ENCODE measurements at regions not wholly inside any gene's neighbourhood (a gene's known extent, or its start where the extent isn't known, plus 50 kb on each side); places are given as distances from the start of the nearest gene placed in this dataset.
"Not testable (repeated sequence)": the region's sequence is repeated elsewhere in the genome, so short reads cannot be mapped to it uniquely, and the experiment has no call there.

DNA sequence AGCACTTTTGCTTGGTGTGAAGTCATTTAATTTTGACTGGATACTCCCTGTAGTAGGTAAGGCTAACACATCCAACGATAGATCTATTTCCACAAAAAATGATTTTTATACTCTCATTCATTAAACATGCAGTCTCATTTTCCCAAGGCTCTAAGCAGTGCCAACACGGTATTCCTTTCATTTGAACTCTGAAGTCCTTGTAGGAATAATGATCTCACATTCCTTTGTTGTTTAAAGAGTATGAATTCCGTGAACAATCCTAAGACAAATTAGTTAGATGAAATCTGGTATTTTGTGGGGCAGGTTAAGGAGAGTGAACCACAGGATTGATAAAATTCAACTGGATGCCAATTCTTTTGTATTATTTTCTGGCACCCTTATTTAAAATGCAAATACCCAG lies 66.6 kb downstream of the LACC1 start:
- FAIRE-seq, result no peak

DNA sequence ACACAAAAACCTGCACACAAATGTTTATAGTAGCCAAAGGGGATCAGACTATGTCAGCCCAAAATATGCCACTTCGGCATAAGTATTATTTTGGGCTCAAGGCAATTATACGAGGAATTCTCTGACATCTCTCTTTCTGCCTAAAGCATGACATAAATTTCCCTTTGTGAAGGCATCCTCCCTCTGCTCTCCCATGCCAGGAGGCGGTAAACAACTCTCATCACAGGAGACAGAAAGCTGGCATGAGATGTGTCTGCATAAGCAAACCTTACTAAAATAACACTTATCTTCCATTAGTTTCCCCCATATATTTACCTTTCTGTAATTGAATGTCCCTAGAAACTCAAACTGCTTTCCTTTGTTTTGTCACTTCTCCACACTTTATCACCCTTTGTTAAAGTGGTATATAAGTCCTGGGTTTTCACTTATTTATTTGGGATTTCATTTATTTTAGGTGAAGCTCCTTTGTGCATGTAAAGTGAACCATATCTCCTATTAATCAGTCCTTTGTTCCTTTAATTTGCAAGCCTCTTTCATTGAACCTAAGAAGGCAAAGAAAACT lies 68.3 kb downstream of the LACC1 start:
- no peak for FAIRE-seq

DNA sequence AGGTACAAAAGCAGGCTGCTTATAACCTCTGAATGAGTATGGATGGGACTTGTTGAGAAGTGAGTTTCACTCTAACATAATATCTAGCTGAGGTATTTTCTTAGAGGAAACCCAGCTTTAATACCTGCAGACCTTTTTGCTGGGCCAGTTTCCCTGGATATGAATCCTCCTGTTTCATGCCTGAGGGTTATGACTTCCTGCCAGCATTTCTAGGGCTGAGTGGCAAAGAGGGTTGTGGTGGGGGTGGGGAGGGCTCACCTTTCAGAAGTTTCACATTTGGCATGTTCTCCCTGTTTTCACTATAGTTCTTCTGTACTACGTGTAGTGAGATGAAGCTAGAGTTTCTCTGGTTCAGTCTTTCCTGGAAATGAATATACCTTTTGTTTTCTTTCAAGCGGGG lies 73.7 kb downstream of the LACC1 start:
- no peak for FAIRE-seq

DNA sequence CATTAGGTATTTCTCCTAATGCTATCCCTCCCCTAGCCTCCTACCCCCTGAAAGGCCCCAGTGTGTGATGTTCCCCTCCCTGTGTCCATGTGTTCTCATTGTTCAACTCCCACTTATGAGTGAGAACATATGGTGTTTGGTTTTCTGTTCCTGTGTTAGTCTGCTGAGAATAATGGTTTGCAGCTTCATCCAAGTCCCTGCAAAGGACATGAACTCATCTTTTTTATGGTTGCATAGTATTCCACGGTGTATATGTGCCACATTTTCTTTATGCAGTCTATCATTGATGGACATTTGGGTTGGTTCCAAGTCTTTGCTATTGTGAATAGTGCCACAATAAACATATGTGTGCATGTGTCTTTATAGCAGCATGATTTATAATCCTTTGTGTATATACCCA lies 77.3 kb downstream of the LACC1 start:
- not testable (repeated sequence) for FAIRE-seq

DNA sequence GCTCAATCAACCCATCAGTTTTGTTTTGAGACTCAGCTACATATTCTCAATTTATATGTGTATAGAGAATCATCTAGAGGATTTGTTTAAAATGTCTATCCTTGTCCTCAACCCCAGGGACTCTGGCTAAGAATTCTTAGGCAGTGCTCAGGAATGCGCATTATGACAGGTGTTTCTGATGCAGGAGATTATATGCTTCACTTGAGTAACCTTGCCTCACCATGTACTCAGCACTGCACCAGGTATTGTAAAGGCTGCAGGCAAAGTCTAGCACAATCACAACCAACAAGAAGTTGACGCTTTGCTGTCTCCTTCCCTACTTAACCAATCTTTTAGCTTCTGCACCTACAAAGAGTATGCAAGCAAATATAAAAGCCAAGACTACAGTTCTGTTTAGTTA lies 79.6 kb downstream of the LACC1 start:
- FAIRE-seq, result no peak

DNA sequence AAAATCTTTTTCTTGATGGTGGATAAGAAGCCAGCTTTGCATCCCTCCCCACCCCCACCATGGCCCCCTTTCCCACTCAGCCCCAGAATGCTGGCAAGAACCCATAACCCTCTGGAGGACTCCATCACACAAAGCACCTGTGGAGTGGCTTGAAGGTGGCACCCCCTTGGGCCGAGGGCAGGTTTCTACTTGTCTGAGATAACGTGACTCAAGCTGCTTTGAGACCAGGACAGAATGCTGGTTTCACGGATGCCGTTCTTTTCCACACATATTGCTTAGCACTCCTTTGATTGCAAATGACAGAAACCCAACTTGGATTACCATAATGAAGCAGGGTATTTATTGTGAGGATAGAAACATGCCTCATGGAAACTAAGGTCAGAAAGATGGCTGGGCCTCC lies 82.2 kb downstream of the LACC1 start:
- FAIRE-seq, result no peak

DNA sequence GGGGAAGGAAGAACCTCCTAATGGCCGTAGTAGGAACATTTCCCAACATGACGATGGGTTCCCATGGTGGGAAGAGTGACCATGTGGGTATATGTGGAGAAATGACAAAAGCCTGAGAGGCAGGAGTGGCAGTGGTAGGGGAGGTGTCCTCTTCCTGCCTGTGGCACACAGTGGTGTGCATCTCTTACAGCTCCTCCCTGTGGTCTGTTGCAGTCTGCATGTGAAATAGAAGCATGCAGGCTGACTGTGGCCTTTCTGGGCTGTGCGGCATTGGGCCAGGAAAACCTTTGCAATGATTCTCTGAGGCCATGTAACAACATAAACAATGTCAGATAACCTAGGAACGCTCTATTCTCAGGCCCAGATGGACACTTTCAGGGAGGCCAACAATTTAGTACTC lies 84.0 kb downstream of the LACC1 start:
- no peak for FAIRE-seq

DNA sequence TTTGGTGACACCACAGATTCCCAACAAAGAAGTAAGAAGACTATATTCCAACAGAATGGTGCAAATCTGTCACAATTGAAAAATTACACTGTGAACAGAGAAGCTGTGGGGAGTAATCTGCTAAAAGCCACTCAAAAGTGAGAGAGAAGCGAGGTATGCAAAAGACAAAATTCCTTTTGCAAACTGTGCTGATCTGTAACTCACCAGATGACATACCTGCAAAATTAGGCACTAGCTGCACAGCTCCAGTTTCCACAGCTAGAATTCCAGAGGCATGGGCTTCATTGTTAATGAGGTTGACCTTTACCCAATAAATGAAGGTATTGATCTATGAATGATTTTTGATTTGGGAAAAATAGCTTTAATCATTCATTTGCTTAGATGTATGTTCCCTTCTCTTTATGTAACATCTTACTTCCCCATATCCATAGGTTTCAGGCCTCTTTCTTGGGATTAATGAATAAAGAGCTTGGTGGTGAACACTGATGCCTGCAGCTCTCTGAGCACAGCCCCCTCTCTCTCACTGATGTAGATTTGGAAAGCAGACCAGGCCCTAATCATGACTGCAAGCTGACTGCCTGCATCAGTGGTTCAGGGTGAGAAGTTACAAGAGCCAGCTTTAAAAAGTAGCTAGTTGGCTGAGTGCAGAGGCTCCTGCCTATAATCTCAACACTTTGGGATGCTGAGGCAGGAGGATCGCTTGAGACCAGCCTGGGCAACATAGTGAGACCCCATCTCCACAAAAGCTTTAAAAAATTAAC lies 85.2 kb downstream of the LACC1 start:
- no peak for FAIRE-seq

DNA sequence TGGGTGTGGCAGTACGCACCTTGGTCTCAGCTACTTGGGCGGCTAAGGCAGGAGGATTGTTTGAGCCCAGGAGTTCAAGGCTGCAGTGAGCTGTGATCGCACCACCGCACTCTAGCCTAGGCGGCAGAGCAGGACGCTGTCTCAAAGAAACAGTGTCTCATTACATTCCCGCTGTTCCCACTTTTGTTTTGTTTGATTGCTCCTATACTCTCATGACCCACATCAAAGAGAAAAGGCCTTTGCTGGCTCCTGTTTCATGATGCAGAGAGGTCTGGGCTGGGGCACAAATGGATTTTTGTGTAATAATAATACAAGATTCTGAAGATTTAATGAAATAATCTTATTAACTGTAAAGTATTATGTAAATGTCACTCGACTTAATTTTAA lies 85.7 kb downstream of the LACC1 start:
- no peak for FAIRE-seq

DNA sequence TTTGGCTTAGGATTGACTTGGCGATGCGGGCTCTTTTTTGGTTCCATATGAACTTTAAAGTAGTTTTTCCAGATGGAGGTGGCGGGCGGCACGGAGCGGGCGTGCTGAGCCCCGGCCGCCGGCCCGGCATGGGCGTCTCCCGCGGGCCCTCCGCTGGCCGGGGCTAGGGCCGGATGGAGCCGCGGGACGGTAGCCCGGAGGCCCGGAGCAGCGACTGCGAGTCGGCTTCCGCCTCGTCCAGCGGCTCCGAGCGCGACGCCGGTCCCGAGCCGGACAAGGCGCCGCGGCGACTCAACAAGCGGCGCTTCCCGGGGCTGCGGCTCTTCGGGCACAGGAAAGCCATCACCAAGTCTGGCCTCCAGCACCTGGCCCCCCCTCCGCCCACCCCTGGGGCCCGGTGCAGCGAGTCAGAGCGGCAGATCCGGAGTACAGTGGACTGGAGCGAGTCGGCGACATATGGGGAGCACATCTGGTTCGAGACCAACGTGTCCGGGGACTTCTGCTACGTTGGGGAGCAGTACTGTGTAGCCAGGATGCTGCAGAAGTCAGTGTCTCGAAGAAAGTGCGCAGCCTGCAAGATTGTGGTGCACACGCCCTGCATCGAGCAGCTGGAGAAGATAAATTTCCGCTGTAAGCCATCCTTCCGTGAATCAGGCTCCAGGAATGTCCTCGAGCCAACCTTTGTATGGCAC lies 88.7 kb downstream of the LACC1 start:
- FAIRE-seq, result not testable (repeated sequence)

DNA sequence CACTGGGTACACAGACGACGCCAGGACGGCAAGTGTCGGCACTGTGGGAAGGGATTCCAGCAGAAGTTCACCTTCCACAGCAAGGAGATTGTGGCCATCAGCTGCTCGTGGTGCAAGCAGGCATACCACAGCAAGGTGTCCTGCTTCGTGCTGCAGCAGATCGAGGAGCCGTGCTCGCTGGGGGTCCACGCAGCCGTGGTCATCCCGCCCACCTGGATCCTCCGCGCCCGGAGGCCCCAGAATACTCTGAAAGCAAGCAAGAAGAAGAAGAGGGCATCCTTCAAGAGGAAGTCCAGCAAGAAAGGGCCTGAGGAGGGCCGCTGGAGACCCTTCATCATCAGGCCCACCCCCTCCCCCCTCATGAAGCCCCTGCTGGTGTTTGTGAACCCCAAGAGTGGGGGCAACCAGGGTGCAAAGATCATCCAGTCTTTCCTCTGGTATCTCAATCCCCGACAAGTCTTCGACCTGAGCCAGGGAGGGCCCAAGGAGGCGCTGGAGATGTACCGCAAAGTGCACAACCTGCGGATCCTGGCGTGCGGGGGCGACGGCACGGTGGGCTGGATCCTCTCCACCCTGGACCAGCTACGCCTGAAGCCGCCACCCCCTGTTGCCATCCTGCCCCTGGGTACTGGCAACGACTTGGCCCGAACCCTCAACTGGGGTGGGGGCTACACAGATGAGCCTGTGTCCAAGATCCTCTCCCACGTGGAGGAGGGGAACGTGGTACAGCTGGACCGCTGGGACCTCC lies 89.4 kb downstream of the LACC1 start:
- not testable (repeated sequence) for FAIRE-seq

DNA sequence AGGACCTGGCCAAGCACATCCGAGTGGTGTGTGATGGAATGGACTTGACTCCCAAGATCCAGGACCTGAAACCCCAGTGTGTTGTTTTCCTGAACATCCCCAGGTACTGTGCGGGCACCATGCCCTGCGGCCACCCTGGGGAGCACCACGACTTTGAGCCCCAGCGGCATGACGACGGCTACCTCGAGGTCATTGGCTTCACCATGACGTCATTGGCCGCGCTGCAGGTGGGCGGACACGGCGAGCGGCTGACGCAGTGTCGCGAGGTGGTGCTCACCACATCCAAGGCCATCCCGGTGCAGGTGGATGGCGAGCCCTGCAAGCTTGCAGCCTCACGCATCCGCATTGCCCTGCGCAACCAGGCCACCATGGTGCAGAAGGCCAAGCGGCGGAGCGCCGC lies 90.2 kb downstream of the LACC1 start:
- FAIRE-seq, result not testable (repeated sequence)

DNA sequence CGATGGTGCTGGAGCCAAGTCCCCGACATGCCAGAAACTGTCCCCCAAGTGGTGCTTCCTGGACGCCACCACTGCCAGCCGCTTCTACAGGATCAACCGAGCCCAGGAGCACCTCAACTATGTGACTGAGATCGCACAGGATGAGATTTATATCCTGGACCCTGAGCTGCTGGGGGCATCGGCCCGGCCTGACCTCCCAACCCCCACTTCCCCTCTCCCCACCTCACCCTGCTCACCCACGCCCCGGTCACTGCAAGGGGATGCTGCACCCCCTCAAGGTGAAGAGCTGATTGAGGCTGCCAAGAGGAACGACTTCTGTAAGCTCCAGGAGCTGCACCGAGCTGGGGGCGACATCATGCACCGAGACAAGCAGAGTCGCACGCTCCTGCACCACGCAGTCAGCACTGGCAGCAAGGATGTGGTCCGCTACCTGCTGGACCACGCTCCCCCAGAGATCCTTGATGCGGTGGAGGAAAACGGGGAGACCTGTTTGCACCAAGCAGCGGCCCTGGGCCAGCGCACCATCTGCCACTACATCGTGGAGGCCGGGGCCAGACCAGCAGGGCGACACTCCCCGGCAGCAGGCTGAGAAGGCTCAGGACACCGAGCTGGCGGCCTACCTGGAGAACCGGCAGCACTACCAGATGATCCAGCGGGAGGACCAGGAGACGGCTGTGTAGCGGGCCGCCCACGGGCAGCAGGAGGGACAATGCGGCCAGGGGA lies 91.0 kb downstream of the LACC1 start:
- not testable (repeated sequence) for FAIRE-seq

DNA sequence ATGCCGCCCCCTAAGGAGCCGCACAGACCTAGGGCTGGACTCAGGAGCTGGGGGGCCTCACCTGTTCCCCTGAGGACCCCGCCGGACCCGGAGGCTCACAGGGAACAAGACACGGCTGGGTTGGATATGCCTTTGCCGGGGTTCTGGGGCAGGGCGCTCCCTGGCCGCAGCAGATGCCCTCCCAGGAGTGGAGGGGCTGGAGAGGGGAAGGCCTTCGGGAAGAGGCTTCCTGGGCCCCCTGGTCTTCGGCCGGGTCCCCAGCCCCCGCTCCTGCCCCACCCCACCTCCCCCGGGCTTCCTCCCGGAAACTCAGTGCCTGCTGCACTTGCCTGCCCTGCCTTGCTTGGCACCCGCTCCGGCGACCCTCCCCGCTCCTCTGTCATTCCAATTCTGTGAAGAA lies 91.6 kb downstream of the LACC1 start:
- not testable (repeated sequence) for FAIRE-seq

DNA sequence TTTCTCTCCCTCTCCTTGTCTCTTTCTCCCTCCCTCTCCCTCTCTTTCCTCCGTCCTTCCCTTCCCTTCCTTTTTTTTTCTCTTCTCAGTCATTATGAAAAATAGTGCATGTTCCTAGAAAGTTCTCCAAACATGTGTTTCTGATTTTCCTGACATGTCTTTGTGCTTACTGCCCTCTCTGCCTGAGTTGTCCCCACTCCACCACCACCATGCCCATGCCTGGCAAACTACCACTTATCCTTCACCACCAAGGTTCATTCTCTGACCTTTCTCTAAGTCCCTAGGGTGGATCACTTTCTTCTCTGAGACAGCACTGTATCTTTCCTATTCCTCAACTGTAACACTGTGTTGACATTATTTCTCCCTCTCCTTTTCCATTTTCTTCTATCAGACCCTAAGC lies 98.2 kb downstream of the LACC1 start:
- FAIRE-seq, result no peak

DNA sequence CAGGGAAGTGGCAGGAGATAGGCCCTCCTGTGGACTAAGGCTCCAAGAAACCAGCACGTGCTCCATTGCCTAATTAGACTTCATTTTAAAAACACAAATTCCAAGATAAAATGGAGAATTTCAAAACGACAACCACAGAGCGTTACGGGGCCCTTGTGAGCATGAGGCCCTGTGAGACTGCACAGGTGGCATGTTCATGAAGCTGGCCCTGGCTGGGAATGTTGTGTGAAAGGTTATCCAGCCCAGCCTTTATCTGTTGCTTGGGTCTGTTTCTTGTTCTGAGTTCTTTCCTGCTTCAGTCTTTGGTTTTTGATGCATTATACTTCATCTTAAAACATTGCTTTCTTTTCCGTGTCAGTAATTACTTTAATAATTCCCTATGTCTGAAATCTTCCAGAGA lies 99.0 kb downstream of the LACC1 start:
- no peak for FAIRE-seq

DNA sequence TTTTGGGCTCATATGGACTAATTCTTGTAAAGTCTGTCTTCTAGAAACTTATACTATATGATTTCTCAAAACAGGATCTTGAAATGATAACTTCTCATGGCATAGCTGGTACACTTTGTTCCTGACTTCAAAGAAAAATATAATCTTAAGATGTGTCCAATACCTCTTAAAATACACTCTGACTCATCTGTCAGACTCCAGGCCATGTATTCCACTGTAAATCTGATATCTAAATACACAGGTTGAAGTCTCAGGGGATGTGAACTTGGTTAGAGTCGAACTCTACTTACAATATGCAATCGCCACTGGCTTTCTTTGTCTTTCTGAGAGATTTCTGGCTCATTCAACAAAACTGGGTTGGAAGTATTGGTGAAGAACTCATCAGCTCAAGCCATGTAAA lies 99.8 kb downstream of the LACC1 start:
- FAIRE-seq, result no peak

DNA sequence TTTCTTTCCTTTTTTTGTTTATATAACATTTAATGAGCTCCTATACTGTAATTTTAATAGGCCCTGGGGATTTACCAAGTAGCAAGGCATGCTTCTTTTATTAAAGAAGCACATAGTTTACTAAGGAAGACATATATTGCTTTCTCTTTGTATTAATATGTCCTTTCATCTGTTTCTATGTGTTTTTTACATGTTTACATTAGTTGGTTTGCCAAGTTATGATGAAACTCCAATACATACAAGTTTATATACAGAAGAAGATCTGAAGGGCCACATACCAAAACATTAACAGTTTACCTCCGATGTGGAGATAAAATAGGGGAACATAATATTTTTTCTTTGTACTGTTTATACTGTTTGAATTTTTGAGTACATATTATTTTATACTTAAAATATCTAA lies 100.9 kb downstream of the LACC1 start:
- no peak for FAIRE-seq

DNA sequence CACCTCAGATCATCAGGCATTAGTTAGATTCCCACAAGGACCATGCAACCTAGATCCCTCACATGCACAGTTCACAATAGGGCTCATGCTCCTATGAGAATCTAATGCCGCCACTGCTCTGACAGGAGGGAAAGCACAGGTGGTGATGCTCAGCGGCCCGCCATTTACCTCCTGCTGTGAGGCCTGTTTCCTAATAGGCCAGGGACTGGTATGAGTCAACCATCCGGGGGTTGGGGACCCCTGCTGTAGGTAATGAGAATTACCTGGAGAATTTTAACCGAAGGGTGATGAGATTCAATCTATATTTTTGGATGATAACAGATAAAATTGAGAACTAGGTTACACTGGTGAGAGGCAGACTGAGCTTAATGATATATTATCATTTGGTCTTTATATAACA lies 101.4 kb downstream of the LACC1 start:
- no peak for FAIRE-seq

DNA sequence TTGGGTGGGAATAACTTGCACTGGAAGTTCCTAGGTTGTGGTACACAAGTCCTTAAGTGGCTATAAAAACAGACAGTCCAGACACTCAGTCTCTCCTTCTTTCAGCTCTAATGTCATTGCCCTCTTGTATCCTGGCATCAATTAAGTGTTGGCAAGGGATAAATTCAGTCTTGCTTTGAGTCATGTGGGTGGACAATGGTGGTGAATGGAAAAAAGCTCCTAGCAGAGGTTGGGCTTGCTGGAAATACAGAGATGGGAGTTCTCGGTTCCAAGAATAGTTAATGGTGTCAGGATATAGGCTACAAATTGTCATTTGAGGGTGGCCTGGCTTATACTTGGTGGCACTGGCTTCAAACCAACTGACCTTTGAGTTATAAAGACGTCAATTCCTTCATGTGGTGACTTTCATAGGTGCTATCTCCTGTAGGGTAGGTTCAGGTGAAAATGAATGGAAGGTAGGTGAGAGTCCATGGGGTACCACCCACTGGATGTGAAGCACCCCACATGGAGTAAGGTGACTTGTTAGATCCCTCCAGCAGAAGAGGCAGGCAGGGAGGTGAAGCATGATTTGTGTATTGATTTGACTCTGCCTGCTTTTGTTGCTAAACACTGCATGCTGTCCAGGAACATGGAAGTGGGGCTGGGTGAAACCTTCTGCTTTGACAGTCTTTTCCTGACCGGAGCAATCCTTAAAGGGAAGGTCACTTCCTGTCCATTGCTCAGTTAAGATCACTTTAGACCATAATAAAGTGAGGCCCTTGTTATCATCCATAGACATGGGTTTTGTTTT lies 102.0 kb downstream of the LACC1 start:
- no peak for FAIRE-seq

DNA sequence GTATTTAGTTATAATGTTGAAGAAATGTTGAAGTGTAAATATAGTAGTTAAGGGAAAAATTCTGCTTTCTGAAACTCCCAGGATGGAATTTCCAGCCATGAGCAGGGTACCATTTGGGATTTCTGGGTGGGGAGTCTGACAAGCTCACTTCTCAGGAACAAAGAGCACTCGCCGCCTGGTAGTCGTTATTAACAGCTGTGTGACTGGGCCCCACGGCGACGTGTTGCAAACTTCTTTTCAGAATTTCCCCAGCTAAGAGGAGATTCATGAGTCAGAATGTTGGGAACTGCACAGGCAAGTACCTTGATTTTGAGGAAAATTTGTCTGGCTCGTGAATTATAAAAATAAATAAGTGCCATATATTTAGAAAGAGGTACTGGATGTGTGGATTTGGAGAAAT lies 103.7 kb downstream of the LACC1 start:
- FAIRE-seq, result no peak

DNA sequence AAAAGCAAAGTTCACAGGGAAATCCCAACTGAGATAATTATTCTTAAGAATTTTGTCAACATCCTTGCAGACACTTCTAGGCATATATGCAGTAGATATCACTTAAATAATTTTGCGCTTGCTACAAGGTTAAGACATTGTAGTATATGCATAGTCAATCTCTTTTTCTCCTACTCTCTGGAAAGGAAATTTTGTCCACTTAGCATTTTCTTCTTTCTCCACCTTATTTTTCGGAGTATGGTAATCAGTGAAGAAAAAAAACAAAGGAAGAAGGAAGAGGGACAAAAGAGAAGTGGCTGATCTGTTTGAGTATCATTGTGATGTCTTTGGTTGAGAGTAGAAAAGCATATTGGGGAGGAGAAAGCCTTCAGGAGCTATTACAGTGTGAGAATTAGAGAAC lies 104.6 kb downstream of the LACC1 start:
- FAIRE-seq, result no peak
